GM23338 (cell line): ENCODE measurements at regions not wholly inside any gene's neighbourhood (a gene's known extent, or its start where the extent isn't known, plus 50 kb on each side); places are given as distances from the start of the nearest gene placed in this dataset.

ENCODE experiments used
- ATAC-seq: fragments of 200-7000 bp; cut with Tn5 transposase; 3 replicates; pipeline ENCODE4 v1.9.1; 2020
- DNase-seq: peaks from one replicate; pipeline ENCODE4 v3.0.0-alpha.2; 2015; ENCODE audit warnings: low spot score
- H2AFZ ChIP-seq: fragments of 200-600 bp; sonication (generic); 2 replicates; pipeline ENCODE4 v1.8.0; 2016; ENCODE audit warnings: antibody characterized with exemption, mild to moderate bottlenecking, moderate library complexity
- H3F3A ChIP-seq: fragments of 200-600 bp; sonication (generic); replicated peaks from 2 replicates; pipeline ENCODE4 v1.8.0; 2017; ENCODE audit warnings: antibody characterized with exemption, mixed run types, low read depth
- H3K27ac ChIP-seq: fragments of 200-600 bp; sonication (generic); 2 replicates; pipeline ENCODE4 v1.6.1; 2016; ENCODE audit warnings: low read depth
- H3K27me3 ChIP-seq: fragments of 200-600 bp; sonication (generic); 2 replicates; pipeline ENCODE4 v1.8.0; 2016; ENCODE audit warnings: mild to moderate bottlenecking, mixed run types, moderate library complexity; ENCODE audit not compliant: insufficient read depth
- H3K36me3 ChIP-seq: fragments of 200-600 bp; sonication (generic); 2 replicates; pipeline ENCODE4 v1.8.0; 2016; ENCODE audit warnings: mild to moderate bottlenecking; ENCODE audit not compliant: insufficient read depth
- H3K4me1 ChIP-seq: fragments of 200-600 bp; sonication (generic); 2 replicates; pipeline ENCODE4 v1.8.0; 2016; ENCODE audit warnings: mild to moderate bottlenecking, moderate library complexity; ENCODE audit not compliant: insufficient read depth
- H3K4me2 ChIP-seq: fragments of 200-600 bp; sonication (generic); 2 replicates; pipeline ENCODE4 v1.7.1; 2017; ENCODE audit warnings: mixed run types
- H3K4me3 ChIP-seq: fragments of 200-600 bp; sonication (generic); 2 replicates; pipeline ENCODE4 v1.6.1; 2016; ENCODE audit warnings: mixed run types
- H3K79me2 ChIP-seq: fragments of 200-600 bp; sonication (generic); replicated peaks from 2 replicates; pipeline ENCODE4 v1.8.0; 2017; ENCODE audit warnings: mild to moderate bottlenecking; ENCODE audit not compliant: insufficient read depth
- H3K9me2 ChIP-seq: fragments of 200-600 bp; sonication (generic); 2 replicates; pipeline ENCODE4 v1.8.0; 2017; ENCODE audit not compliant: insufficient read depth
- H4K20me1 ChIP-seq: fragments of 200-600 bp; sonication (generic); replicated peaks from 2 replicates; pipeline ENCODE4 v1.8.0; 2017; ENCODE audit warnings: mild to moderate bottlenecking; ENCODE audit not compliant: insufficient read depth
- H3K27ac Mint-ChIP-seq: 2 replicates; pipeline ENCODE4 v1.8.0; 2020; ENCODE audit warnings: inconsistent platforms, mild to moderate bottlenecking, moderate library complexity, mixed read lengths
- H3K27me3 Mint-ChIP-seq: 3 replicates; pipeline ENCODE4 v1.8.0; 2022; ENCODE audit warnings: low read depth, mild to moderate bottlenecking, moderate library complexity, mixed read lengths, inconsistent platforms; ENCODE audit not compliant: insufficient read depth, poor library complexity
- H3K36me3 Mint-ChIP-seq: 3 replicates; pipeline ENCODE4 v1.8.0; 2021; ENCODE audit warnings: low read depth, mild to moderate bottlenecking, inconsistent platforms, moderate library complexity, mixed read lengths
- H3K4me1 Mint-ChIP-seq: 3 replicates; pipeline ENCODE4 v1.8.0; 2020; ENCODE audit warnings: mild to moderate bottlenecking, inconsistent platforms, mixed read lengths
- H3K4me3 Mint-ChIP-seq: 3 replicates; pipeline ENCODE4 v1.8.0; 2021; ENCODE audit warnings: moderate library complexity, mild to moderate bottlenecking, inconsistent platforms, mixed read lengths
- H3K9me3 Mint-ChIP-seq: 3 replicates; pipeline ENCODE4 v1.8.0; 2020; ENCODE audit warnings: moderate library complexity, mild to moderate bottlenecking, inconsistent platforms, mixed read lengths
- CREB1 ChIP-seq: fragments of 250-450 bp; sonication (Bioruptor Pico); IDR thresholded peaks from 2 replicates; pipeline ENCODE4 v1.5.0; 2020; ENCODE audit warnings: low read depth, mild to moderate bottlenecking, moderate library complexity
- CTCF ChIP-seq, 2 experiments: fragments of 200-600 bp in 1 of 2; sonication (generic) in 1 of 2; conservative IDR thresholded peaks; 2 replicates each; pipeline versions ENCODE4 v1.5.1 to v1.6.1; 2016 to 2017; ENCODE audit warnings: antibody characterized with exemption in 2 of 2, low read depth in 2 of 2, mild to moderate bottlenecking in 2 of 2, moderate library complexity in 1 of 2
- EZH2phosphoT487 ChIP-seq: fragments of 200-600 bp; sonication (generic); IDR thresholded peaks from one replicate; pipeline ENCODE4 v1.8.1; 2018; ENCODE audit warnings: antibody characterized with exemption; ENCODE audit not compliant: unreplicated experiment
- JUNB ChIP-seq: IDR thresholded peaks from one replicate; pipeline ENCODE4 v1.6.1; 2016; ENCODE audit warnings: antibody characterized with exemption; ENCODE audit not compliant: unreplicated experiment
- NANOG ChIP-seq: IDR thresholded peaks from 2 replicates; pipeline ENCODE4 v1.6.1; 2016; ENCODE audit warnings: antibody characterized with exemption, borderline replicate concordance
- POLR2AphosphoS5 ChIP-seq: IDR thresholded peaks from 2 replicates; pipeline ENCODE4 v1.6.1; 2016; ENCODE audit warnings: antibody characterized with exemption, low read depth
- REST ChIP-seq: IDR thresholded peaks from one replicate; pipeline ENCODE4 v1.6.1; 2018; ENCODE audit warnings: antibody characterized with exemption; ENCODE audit not compliant: unreplicated experiment
- STAT1 ChIP-seq: IDR thresholded peaks from one replicate; pipeline ENCODE4 v1.6.1; 2016; ENCODE audit warnings: antibody characterized with exemption; ENCODE audit not compliant: unreplicated experiment
- ZNF331 ChIP-seq: fragments of 250-450 bp; sonication (Bioruptor Pico); IDR thresholded peaks from 2 replicates; pipeline ENCODE4 v1.5.0; 2020; ENCODE audit warnings: low read depth, mild to moderate bottlenecking, moderate library complexity
- TF ChIP-seq, protein P1 (sequence below): IDR thresholded peaks from 2 replicates; pipeline ENCODE4 v1.6.1; 2016; ENCODE audit warnings: antibody characterized with exemption

DNA sequence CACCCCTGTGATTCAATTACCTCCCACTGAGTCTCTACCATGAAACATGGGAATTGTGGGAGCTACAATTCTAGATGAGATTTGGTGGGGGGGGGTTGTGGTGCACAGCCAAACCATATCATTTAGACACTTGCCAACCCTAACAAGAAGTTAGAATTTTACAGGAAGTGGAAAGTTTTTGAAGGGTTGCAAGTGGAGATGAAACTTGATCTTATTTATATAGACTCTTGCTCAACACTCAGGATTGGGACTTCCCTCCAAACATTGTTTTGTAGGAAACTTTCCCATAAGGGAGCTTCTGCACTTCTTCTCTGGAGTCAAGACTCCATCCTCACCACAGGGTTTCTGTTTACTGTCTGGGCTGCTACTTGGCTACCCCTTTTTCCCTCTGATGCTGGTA, 266.7 kb upstream of the CDH11 start:
- Histone ChIP-seq H3K36me3 (no peaks in the 10 kb centered on the region), H3K79me2 (no peaks in the 10 kb centered on the region), H3K4me2 (no peak overlapping the region), H3K27ac (no peak overlapping the region), H3K9me2 (peaks cover 4% of the 10 kb centered on the region; the same call in 1 of the 2 replicates), H2AFZ (no peak overlapping the region), H3F3A (no peaks in the 10 kb centered on the region), H4K20me1 (no peaks in the 10 kb centered on the region), H3K27me3 (no peaks in the 10 kb centered on the region), H3K4me3 (no peak overlapping the region), H3K4me1 (no peaks in the 10 kb centered on the region; the same call in 1 of the 2 replicates)
- no peaks in the 10 kb centered on the region for H3K4me1 Mint-ChIP-seq
- H3K9me3 Mint-ChIP-seq = peaks cover 18% of the 10 kb centered on the region
- DNase-seq (no peak), ATAC-seq (no peak)
- H3K27me3 Mint-ChIP-seq = no peaks in the 10 kb centered on the region
- TF ChIP-seq EZH2phosphoT487 = no peak
- TF ChIP-seq POLR2AphosphoS5 = no peak
- no peak for TF ChIP-seq CREB1 (CRISPR knock-in tag)
- TF ChIP-seq CTCF (conservative IDR thresholded peaks at IDR 0.05; ENCODE audit: low read depth in 2 of 2) = no peak
- peaks cover 14% of the 10 kb centered on the region for H3K36me3 Mint-ChIP-seq
- H3K27ac Mint-ChIP-seq = no peak overlapping the region
- no peak overlapping the region for H3K4me3 Mint-ChIP-seq

GRCh38 chr16:65386672-65387071, 264.8 kb upstream of the CDH11 start:
- no peaks in the 10 kb centered on the region for H3F3A ChIP-seq
- H3K36me3 ChIP-seq = no peaks in the 10 kb centered on the region
- no peak for DNase-seq
- H3K9me2 ChIP-seq = peaks cover 9% of the 10 kb centered on the region; the same call in 1 of the 2 replicates
- H3K4me3 ChIP-seq = no peak overlapping the region
- Mint-ChIP-seq H3K4me1 (no peaks in the 10 kb centered on the region), H3K9me3 (peaks cover 18% of the 10 kb centered on the region), H3K4me3 (no peak overlapping the region), H3K36me3 (peaks cover 14% of the 10 kb centered on the region), H3K27me3 (no peaks in the 10 kb centered on the region), H3K27ac (no peak overlapping the region)
- H3K79me2 ChIP-seq = no peaks in the 10 kb centered on the region
- no peak overlapping the region for H2AFZ ChIP-seq
- H3K27me3 ChIP-seq = no peaks in the 10 kb centered on the region
- no peak overlapping the region for H3K27ac ChIP-seq
- H4K20me1 ChIP-seq = no peaks in the 10 kb centered on the region
- H3K4me2 ChIP-seq = no peak overlapping the region
- no peaks in the 10 kb centered on the region for H3K4me1 ChIP-seq
- ATAC-seq = no peak
- TF ChIP-seq REST (no peak), NANOG (no peak), STAT1 (no peak), CREB1 (CRISPR knock-in tag) (no peak), ZNF331 (CRISPR knock-in tag) (no peak), EZH2phosphoT487 (no peak), POLR2AphosphoS5 (no peak), JUNB (no peak)
- TF ChIP-seq, protein P1, sequence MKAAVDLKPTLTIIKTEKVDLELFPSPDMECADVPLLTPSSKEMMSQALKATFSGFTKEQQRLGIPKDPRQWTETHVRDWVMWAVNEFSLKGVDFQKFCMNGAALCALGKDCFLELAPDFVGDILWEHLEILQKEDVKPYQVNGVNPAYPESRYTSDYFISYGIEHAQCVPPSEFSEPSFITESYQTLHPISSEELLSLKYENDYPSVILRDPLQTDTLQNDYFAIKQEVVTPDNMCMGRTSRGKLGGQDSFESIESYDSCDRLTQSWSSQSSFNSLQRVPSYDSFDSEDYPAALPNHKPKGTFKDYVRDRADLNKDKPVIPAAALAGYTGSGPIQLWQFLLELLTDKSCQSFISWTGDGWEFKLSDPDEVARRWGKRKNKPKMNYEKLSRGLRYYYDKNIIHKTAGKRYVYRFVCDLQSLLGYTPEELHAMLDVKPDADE = no peak
